ENCODE measurements at regions not wholly inside any gene's neighbourhood (a gene's known extent, or its start where the extent isn't known, plus 50 kb on each side); places are given as distances from the start of the nearest gene placed in this dataset.

DNA sequence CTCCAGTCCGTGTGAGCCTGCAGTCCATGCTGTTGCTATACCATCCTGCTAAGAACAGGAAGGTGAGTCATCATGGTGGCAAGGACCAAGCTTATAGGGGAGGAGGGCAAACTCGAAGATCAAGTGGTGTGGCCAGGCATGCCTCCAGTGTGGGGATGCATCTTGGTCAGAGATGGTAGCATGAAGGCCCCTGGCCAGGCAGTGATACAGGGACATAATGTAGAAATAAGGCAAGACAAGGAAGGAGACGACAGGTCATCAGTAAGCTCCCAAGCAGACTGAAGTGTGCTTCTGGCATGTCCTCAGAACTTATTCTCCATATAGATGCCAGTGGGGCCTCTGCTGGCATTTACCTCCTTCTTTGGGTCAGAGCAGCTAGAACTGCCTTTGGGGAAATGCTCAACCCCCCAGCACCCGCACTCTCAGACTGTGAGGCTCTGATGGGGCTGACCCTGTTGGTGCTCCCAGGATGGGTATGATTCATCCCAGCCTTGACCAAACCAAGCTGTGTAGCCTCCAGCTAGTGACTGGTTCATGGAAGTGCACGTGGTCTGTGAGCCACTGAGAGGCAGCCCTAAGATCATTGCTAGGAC, 52.5 kb upstream of the ATP2B2 start:
- Histone ChIP-seq H3K4me2 (no peak overlapping the region), H3K27me3 (no peaks in the 10 kb centered on the region), H3K27ac (no peak overlapping the region), H3K4me1 (peaks cover 43% of the 10 kb centered on the region), H3F3A (ENCODE audit: low read depth) (peaks cover 25% of the 10 kb centered on the region), H3K9ac (no peak overlapping the region), H3K79me2 (ENCODE audit: low read depth) (no peaks in the 10 kb centered on the region), H3K4me3 (no peak overlapping the region), H4K20me1 (ENCODE audit: low read depth) (no peaks in the 10 kb centered on the region), H2AFZ (replicated peaks) (no peak overlapping the region), H3K9me3 (ENCODE audit: low read depth) (no peaks in the 10 kb centered on the region), H3K36me3 (no peaks in the 10 kb centered on the region)
- Mint-ChIP-seq H3K27me3 (ENCODE audit: insufficient read depth, low read depth) (peaks cover 14% of the 10 kb centered on the region), H3K4me1 (peaks cover 60% of the 10 kb centered on the region), H3K27ac (no peak overlapping the region), H3K9me3 (no peaks in the 10 kb centered on the region), H3K4me3 (no peak overlapping the region), H3K36me3 (no peaks in the 10 kb centered on the region)
- TF ChIP-seq EZH2 (IDR thresholded peaks at IDR 0.05): no peak
- TF ChIP-seq, protein P1, sequence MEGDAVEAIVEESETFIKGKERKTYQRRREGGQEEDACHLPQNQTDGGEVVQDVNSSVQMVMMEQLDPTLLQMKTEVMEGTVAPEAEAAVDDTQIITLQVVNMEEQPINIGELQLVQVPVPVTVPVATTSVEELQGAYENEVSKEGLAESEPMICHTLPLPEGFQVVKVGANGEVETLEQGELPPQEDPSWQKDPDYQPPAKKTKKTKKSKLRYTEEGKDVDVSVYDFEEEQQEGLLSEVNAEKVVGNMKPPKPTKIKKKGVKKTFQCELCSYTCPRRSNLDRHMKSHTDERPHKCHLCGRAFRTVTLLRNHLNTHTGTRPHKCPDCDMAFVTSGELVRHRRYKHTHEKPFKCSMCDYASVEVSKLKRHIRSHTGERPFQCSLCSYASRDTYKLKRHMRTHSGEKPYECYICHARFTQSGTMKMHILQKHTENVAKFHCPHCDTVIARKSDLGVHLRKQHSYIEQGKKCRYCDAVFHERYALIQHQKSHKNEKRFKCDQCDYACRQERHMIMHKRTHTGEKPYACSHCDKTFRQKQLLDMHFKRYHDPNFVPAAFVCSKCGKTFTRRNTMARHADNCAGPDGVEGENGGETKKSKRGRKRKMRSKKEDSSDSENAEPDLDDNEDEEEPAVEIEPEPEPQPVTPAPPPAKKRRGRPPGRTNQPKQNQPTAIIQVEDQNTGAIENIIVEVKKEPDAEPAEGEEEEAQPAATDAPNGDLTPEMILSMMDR (IDR thresholded peaks at IDR 0.05): no peak
- no peak for TF ChIP-seq EZH2phosphoT487 (IDR thresholded peaks at IDR 0.05)
- DNase-seq (ENCODE audit: low spot score): no peak

DNA sequence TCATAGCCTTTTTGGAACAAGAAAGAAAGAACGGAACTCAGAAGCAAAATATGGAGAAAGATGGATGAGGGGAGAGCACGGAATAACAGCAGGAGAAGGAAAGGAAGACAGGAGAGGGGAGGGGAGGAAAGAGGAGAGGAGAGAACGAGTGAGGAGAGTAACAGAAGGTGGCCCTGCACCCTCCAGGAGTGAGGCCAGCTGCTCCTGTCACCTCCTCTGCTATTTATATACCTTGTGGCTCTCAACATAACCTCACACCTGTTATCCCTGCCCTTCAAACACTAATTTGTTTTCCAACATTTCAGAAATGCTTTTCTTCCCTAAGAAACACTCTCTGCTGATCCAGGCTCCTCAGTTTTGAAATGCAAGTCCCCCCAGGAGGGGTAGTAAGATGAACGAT, 53.4 kb upstream of the ATP2B2 start:
- Histone ChIP-seq H3K9me3 (ENCODE audit: low read depth) (no peaks in the 10 kb centered on the region), H3K27me3 (no peaks in the 10 kb centered on the region)

DNA sequence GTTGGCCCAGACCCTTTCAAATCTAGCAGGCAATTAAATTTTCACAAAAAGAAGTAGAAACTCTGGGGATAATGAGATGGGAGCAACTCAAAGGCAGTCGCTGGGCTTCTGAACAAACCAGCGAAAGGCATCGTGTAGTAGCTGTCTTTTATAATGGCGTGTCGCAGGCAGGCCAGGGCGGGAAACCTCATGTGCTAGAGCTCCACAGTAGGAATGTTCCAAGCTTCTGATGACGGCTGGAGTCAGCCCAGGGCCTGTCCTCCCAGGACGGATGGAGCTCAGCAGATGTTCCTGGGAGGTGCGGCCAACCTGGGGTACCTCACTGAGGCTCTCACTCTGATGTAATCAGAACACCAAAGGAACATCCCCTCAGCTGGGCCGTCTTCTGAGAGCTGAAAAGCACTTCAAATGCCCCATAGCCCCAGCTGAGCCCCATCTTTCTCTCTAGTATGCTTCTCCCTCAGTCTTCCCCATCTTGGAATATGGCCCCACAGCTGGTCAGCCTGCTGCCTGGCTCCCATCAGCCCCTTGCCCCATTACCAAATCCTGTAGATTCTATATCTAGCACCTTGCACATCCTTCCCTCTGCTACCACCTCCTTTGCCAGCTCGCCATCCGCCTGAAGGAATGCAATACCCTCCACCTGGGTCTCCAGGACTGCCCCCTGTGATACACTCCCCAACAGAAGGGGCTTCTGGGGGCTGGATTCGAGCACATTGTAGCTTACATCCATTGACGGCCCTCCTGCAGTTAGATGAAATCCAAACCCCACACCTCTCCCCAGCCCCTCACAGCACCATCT, 54.9 kb upstream of the ATP2B2 start:
- no peaks in the 10 kb centered on the region for H3K36me3 ChIP-seq
- peaks cover 22% of the 10 kb centered on the region for H3K4me1 ChIP-seq
- no peaks in the 10 kb centered on the region for H3K27me3 ChIP-seq
- H2AFZ ChIP-seq (replicated peaks): no peak overlapping the region
- H3K79me2 ChIP-seq (ENCODE audit: low read depth): no peaks in the 10 kb centered on the region
- H3K4me3 ChIP-seq: no peak overlapping the region
- no peak overlapping the region for H3K4me2 ChIP-seq
- no peaks in the 10 kb centered on the region for H3K9me3 ChIP-seq (ENCODE audit: low read depth)
- H3K4me3 Mint-ChIP-seq: peak overlapping the region; percentile 1
- H3K36me3 Mint-ChIP-seq: no peaks in the 10 kb centered on the region
- H3K4me1 Mint-ChIP-seq: peaks cover 39% of the 10 kb centered on the region
- peaks cover 2% of the 10 kb centered on the region for H3F3A ChIP-seq (ENCODE audit: low read depth)
- H3K9me3 Mint-ChIP-seq: no peaks in the 10 kb centered on the region
- H3K27ac ChIP-seq: no peak overlapping the region
- peak overlapping the region; percentile 16 for H3K27ac Mint-ChIP-seq
- no peak for DNase-seq (ENCODE audit: low spot score)
- H3K27me3 Mint-ChIP-seq (ENCODE audit: insufficient read depth, low read depth): peaks cover 17% of the 10 kb centered on the region
- no peak overlapping the region for H3K9ac ChIP-seq
- no peaks in the 10 kb centered on the region for H4K20me1 ChIP-seq (ENCODE audit: low read depth)
- TF ChIP-seq, protein P1 (IDR thresholded peaks at IDR 0.05): no peak
- TF ChIP-seq EZH2phosphoT487 (IDR thresholded peaks at IDR 0.05) (no peak), EZH2 (IDR thresholded peaks at IDR 0.05) (no peak)

More for the DNA sequence above, 53.4 kb upstream of the ATP2B2 start:
- Histone ChIP-seq H3K27ac (no peak overlapping the region), H3K36me3 (no peaks in the 10 kb centered on the region), H2AFZ (replicated peaks) (no peak overlapping the region), H3K79me2 (ENCODE audit: low read depth) (no peaks in the 10 kb centered on the region), H3K4me2 (no peak overlapping the region), H4K20me1 (ENCODE audit: low read depth) (no peaks in the 10 kb centered on the region), H3K4me1 (peaks cover 36% of the 10 kb centered on the region), H3K9ac (no peak overlapping the region), H3F3A (ENCODE audit: low read depth) (peaks cover 17% of the 10 kb centered on the region), H3K4me3 (no peak overlapping the region)
- no peak for DNase-seq (ENCODE audit: low spot score)
- Mint-ChIP-seq H3K27ac (no peak overlapping the region), H3K36me3 (no peaks in the 10 kb centered on the region), H3K27me3 (ENCODE audit: insufficient read depth, low read depth) (peaks cover 14% of the 10 kb centered on the region), H3K9me3 (no peaks in the 10 kb centered on the region), H3K4me1 (peaks cover 51% of the 10 kb centered on the region), H3K4me3 (no peak overlapping the region)
- TF ChIP-seq EZH2 (IDR thresholded peaks at IDR 0.05) (no peak), EZH2phosphoT487 (IDR thresholded peaks at IDR 0.05) (no peak)
- TF ChIP-seq, protein P1 (IDR thresholded peaks at IDR 0.05): no peak
